Adrenal gland (tissue), 5 donors: ENCODE measurements at regions not wholly inside any gene's neighbourhood (a gene's known extent, or its start where the extent isn't known, plus 50 kb on each side); places are given as distances from the start of the nearest gene placed in this dataset.
"Not testable (repeated sequence)": the region's sequence is repeated elsewhere in the genome, so short reads cannot be mapped to it uniquely, and the experiment has no call there.

Source experiments
- CTCF ChIP-seq, 6 experiments: fragments of 450-650 bp in 4 of 6; fragments of 200-600 bp in 2 of 6; sonication (generic) in 1 of 6; IDR thresholded peaks; 1 replicate in 5 of 6; 2 replicates in 1 of 6; pipeline versions ENCODE4 v1.5.1 to v1.8.0; 2016 to 2021; ENCODE audit warnings: antibody characterized with exemption in 6 of 6, mild to moderate bottlenecking in 2 of 6, moderate library complexity in 1 of 6
- POLR2A ChIP-seq, 2 donors: fragments of 450-650 bp; IDR thresholded peaks; one replicate each; pipeline ENCODE4 v1.6.1; 2017; ENCODE audit warnings: antibody characterized with exemption in 2 of 2, mild to moderate bottlenecking in 2 of 2, moderate library complexity in 1 of 2
- donor health status: DM: no; HTN: no; CAD: no.

- TF ChIP-seq CTCF, POLR2A (IDR thresholded peaks at IDR 0.05): not testable (repeated sequence)
Measured at GRCh38 chr16:15273964-15274363, 104.1 kb downstream of the NPIPA5 start.
